ENCODE measurements at regions not wholly inside any gene's neighbourhood (a gene's known extent, or its start where the extent isn't known, plus 50 kb on each side); places are given as distances from the start of the nearest gene placed in this dataset.

DNA sequence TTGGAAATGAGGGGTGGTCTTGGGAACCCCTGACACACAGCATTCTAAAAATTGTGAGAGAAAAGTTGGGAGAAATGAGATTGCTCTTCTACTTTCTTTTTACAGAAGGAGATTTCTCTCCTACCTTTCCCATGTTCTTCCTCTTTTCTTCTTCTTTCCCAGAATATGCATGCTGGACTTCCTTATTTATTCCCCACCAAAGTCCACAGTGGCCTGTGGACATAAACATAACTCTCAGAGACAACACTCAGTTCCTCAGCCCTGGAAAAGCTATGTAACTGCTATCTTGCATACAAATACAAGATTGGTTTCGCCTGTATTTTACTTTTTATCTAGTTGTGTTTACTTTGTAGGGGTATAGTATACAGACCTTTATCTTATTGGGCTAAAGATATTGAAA lies 54.6 kb upstream of the C1GALT1 start:
- DNase-seq: no peak

GRCh38 chr7:7129381-7129780 lies 53.0 kb upstream of the C1GALT1 start:
- no peak for DNase-seq

DNA sequence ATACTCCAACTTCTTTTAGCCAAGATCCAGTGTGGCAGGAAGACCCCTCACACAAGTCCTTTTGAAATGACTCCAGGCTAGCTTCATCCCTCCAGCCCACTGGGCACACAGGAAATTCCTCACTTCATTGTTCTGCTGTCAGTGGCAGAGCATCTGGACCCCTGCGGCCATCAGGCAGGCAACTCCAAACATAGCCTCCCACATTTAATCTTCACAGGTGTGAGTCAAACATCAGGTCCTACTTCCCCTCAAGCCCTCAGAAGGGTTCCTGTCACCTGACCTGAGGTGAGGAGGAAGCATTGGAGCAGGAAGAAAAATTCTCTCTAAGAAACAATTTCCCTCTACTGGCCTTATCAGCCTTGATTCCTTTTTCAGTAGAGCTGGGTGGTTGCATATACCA lies 51.1 kb upstream of the C1GALT1 start:
- no peak for DNase-seq
